ENCODE measurements at regions not wholly inside any gene's neighbourhood (a gene's known extent, or its start where the extent isn't known, plus 50 kb on each side); places are given as distances from the start of the nearest gene placed in this dataset.

- TF ChIP-seq, protein P1, sequence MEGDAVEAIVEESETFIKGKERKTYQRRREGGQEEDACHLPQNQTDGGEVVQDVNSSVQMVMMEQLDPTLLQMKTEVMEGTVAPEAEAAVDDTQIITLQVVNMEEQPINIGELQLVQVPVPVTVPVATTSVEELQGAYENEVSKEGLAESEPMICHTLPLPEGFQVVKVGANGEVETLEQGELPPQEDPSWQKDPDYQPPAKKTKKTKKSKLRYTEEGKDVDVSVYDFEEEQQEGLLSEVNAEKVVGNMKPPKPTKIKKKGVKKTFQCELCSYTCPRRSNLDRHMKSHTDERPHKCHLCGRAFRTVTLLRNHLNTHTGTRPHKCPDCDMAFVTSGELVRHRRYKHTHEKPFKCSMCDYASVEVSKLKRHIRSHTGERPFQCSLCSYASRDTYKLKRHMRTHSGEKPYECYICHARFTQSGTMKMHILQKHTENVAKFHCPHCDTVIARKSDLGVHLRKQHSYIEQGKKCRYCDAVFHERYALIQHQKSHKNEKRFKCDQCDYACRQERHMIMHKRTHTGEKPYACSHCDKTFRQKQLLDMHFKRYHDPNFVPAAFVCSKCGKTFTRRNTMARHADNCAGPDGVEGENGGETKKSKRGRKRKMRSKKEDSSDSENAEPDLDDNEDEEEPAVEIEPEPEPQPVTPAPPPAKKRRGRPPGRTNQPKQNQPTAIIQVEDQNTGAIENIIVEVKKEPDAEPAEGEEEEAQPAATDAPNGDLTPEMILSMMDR (IDR thresholded peaks at IDR 0.05 in 2 of 3, conservative IDR thresholded peaks at IDR 0.05 in 1 of 3; ENCODE audit: control insufficient read depth in 2 of 3, extremely low read depth in 1 of 3, insufficient read depth in 1 of 3, low read depth in 3 of 3, low read length in 3 of 3) = no peak
- no peak for TF ChIP-seq SP1 (IDR thresholded peaks at IDR 0.05; ENCODE audit: low read depth, low read length)
- TF ChIP-seq MAX (IDR thresholded peaks at IDR 0.05; ENCODE audit: low read depth, low read length) = no peak
- TF ChIP-seq PAX5 (IDR thresholded peaks at IDR 0.05; ENCODE audit: borderline replicate concordance, low read depth, low read length) = no peak
- no peak for TF ChIP-seq MTA3 (IDR thresholded peaks at IDR 0.05; ENCODE audit: borderline replicate concordance, low read length)
- no peak for TF ChIP-seq RELA (IDR thresholded peaks at IDR 0.05; ENCODE audit: borderline replicate concordance, partially characterized antibody)
- no peak for TF ChIP-seq RCOR1 (conservative IDR thresholded peaks at IDR 0.05; ENCODE audit: low read depth, low read length)
- no peak for TF ChIP-seq POLR2AphosphoS2 (IDR thresholded peaks at IDR 0.05; ENCODE audit: low read depth, low read length)
- no peak for TF ChIP-seq POLR2A (IDR thresholded peaks at IDR 0.05; ENCODE audit: low read depth, low read length)
- no peak for TF ChIP-seq PAX8 (IDR thresholded peaks at IDR 0.05)
- no peak for TF ChIP-seq ZNF207 (IDR thresholded peaks at IDR 0.05; ENCODE audit: borderline replicate concordance)
- no peak for TF ChIP-seq POLR2AphosphoS5 (IDR thresholded peaks at IDR 0.05; ENCODE audit: low read length)
- TF ChIP-seq ZBTB11 (CRISPR knock-in tag; IDR thresholded peaks at IDR 0.05) = no peak
Measured at GRCh38 chr5:74325866-74326265, 314.7 kb downstream of the ENC1 start.
